GM12864 (cell line): ENCODE measurements at regions not wholly inside any gene's neighbourhood (a gene's known extent, or its start where the extent isn't known, plus 50 kb on each side); places are given as distances from the start of the nearest gene placed in this dataset.

Experiments
- DNase-seq: peaks from one replicate; pipeline ENCODE4 v3.0.0-alpha.2; 2011; ENCODE audit warnings: low read depth
- H3K4me3 ChIP-seq: 2 replicates; pipeline ENCODE4 v1.5.1; 2011; ENCODE audit warnings: mild to moderate bottlenecking, low read depth, low read length, control low read depth
- TF ChIP-seq, protein P1 (sequence below): IDR thresholded peaks from 2 replicates; pipeline ENCODE4 v1.5.1; 2011; ENCODE audit warnings: low read depth, mild to moderate bottlenecking, moderate library complexity, low read length, control low read depth, inconsistent platforms; ENCODE audit errors: missing control alignments

GRCh38 chr11:70651031-70651430 lies 252.7 kb downstream of the CTTN start:
- TF ChIP-seq, protein P1, sequence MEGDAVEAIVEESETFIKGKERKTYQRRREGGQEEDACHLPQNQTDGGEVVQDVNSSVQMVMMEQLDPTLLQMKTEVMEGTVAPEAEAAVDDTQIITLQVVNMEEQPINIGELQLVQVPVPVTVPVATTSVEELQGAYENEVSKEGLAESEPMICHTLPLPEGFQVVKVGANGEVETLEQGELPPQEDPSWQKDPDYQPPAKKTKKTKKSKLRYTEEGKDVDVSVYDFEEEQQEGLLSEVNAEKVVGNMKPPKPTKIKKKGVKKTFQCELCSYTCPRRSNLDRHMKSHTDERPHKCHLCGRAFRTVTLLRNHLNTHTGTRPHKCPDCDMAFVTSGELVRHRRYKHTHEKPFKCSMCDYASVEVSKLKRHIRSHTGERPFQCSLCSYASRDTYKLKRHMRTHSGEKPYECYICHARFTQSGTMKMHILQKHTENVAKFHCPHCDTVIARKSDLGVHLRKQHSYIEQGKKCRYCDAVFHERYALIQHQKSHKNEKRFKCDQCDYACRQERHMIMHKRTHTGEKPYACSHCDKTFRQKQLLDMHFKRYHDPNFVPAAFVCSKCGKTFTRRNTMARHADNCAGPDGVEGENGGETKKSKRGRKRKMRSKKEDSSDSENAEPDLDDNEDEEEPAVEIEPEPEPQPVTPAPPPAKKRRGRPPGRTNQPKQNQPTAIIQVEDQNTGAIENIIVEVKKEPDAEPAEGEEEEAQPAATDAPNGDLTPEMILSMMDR: no peak
- no peak for DNase-seq
- H3K4me3 ChIP-seq: no peak overlapping the region

DNA sequence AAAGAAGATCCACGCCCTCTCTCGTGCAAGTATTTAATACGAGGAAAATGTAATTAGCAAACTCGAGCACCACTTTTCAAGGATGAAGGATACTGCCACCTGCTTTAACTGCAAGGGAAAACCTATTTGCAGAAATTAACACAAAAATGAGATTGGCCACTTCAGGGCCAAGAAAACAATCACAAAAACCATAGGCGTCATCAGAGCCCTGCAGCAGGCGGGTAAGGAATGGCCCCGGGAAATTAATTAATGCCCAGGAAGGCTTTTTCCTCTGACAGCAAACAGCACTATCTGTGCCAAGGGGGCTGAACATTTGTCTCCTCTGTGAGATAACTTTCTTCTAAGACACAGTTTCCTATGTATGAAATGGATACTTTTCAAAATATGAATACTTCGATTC lies 255.7 kb downstream of the CTTN start:
- no peak overlapping the region for H3K4me3 ChIP-seq
- DNase-seq: no peak
- TF ChIP-seq, protein P1: no peak

DNA sequence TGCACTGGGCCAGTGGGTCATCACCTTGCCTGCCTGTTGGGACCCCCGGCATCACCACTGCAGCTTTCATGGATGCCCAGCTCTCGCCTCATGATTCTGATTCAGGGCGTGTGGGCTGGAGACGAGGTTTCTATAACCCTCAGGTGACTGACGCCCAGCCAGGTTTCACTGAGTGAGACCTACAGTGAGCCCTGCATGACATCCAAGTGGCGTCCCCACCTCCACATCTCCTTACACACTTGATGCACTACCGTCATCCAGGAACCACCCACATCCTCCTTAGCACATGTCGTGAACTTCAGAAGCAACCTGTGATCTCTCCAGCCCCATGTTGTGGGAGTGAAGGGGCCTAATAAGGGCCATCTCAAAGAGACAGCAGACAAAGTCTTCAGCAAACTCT lies 257.5 kb downstream of the CTTN start:
- DNase-seq: no peak
- H3K4me3 ChIP-seq: no peak overlapping the region
- TF ChIP-seq, protein P1: no peak

- TF ChIP-seq, protein P1: no peak
- H3K4me3 ChIP-seq: no peak overlapping the region
Measured at GRCh38 chr11:70656252-70656651, 257.9 kb downstream of the CTTN start.

GRCh38 chr11:70660059-70660888 lies 261.9 kb downstream of the CTTN start:
- H3K4me3 ChIP-seq: no peak overlapping the region
- no peak for DNase-seq
- TF ChIP-seq, protein P1: no peak

More at GRCh38 chr11:70656252-70656651, 257.9 kb downstream of the CTTN start:
- DNase-seq: no peak

- H3K4me3 ChIP-seq: no peak overlapping the region
- TF ChIP-seq, protein P1: no peak
- DNase-seq: no peak
Measured at GRCh38 chr11:70660889-70661197, 262.5 kb downstream of the CTTN start.
